Ovary (tissue), 3 donors: ENCODE measurements at regions not wholly inside any gene's neighbourhood (a gene's known extent, or its start where the extent isn't known, plus 50 kb on each side); places are given as distances from the start of the nearest gene placed in this dataset.

Experiments used
- POLR2A ChIP-seq: fragments of 450-650 bp; IDR thresholded peaks from one replicate; pipeline ENCODE4 v1.6.1; 2017; ENCODE audit warnings: antibody characterized with exemption, mild to moderate bottlenecking, moderate library complexity
- TF ChIP-seq, protein P1 (sequence below), 3 donors: fragments of 450-650 bp in 2 of 3; fragments of 200-600 bp in 1 of 3; IDR thresholded peaks; one replicate each; pipeline versions ENCODE4 v1.5.1 to v1.8.0; 2016 to 2022; ENCODE audit warnings: antibody characterized with exemption in 3 of 3, mild to moderate bottlenecking in 1 of 3
- donor health status: DM: no; HTN: no; CAD: no.

DNA sequence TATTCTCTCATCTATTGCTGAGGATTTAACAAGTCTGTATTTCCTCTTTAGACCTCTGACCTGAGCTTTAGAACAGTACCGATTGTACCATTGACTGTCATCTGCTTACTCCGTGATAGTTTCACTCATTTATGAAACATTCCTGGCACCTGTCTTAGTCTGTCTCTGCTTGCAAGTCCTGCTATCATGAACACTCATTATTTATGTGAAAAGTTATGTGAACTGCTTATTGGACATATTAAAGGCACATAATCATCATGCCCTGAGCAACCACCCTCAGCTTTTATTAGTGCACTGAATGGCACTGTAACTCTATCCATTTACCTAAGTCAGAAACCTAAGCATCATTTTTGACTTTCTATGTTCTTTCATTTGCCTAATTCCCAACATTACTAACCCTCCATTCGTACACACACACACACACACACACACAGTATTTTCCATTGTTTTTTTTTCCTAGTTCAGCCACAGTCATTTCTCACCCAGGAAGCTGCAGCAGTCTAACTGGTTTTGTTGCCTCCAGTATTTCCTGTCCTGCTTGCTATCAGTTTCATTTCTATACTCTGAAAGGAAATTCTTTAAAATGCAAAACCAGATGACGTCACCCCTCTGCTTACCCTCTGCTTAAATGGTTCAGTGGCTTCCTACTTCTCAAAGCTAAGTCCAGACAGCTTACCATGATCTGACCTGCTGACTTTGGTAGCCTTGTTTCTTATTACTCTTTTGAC lies 146.1 kb downstream of the HAUS1 start:
- TF ChIP-seq, protein P1, sequence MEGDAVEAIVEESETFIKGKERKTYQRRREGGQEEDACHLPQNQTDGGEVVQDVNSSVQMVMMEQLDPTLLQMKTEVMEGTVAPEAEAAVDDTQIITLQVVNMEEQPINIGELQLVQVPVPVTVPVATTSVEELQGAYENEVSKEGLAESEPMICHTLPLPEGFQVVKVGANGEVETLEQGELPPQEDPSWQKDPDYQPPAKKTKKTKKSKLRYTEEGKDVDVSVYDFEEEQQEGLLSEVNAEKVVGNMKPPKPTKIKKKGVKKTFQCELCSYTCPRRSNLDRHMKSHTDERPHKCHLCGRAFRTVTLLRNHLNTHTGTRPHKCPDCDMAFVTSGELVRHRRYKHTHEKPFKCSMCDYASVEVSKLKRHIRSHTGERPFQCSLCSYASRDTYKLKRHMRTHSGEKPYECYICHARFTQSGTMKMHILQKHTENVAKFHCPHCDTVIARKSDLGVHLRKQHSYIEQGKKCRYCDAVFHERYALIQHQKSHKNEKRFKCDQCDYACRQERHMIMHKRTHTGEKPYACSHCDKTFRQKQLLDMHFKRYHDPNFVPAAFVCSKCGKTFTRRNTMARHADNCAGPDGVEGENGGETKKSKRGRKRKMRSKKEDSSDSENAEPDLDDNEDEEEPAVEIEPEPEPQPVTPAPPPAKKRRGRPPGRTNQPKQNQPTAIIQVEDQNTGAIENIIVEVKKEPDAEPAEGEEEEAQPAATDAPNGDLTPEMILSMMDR (IDR thresholded peaks at IDR 0.05), result no peak
- TF ChIP-seq POLR2A, result no peak
